ENCODE measurements at regions not wholly inside any gene's neighbourhood (a gene's known extent, or its start where the extent isn't known, plus 50 kb on each side); places are given as distances from the start of the nearest gene placed in this dataset.

- Histone ChIP-seq H3K36me3 (replicated peaks; ENCODE audit: insufficient read depth, low read length) (no peaks in the 10 kb centered on the region), H3K9me3 (replicated peaks; ENCODE audit: insufficient read depth, low read length) (no peaks in the 10 kb centered on the region)
- no peak for DNase-seq
Measured at GRCh38 chr1:185444676-185445075, 127.6 kb upstream of the IVNS1ABP start.

GRCh38 chr1:185442050-185442449 lies 125.0 kb upstream of the IVNS1ABP start:
- no peaks in the 10 kb centered on the region for H3K36me3 ChIP-seq (replicated peaks; ENCODE audit: insufficient read depth, low read length)
- no peak overlapping the region for H3K9ac ChIP-seq (ENCODE audit: low read length)
- no peak for DNase-seq
- no peak overlapping the region for H3K27ac ChIP-seq (ENCODE audit: low read length)
- TF ChIP-seq EZH2 (optimal IDR thresholded peaks at IDR 0.05; ENCODE audit: low read depth, low read length) = no peak
- TF ChIP-seq CTCF (IDR thresholded peaks at IDR 0.05; ENCODE audit: low read length) = no peak
- no peak for TF ChIP-seq EZH2phosphoT487 (IDR thresholded peaks at IDR 0.05; ENCODE audit: low read length)
- H3K4me3 ChIP-seq (ENCODE audit: low read length) = no peak overlapping the region
- no peaks in the 10 kb centered on the region for H3K79me2 ChIP-seq (ENCODE audit: low read length)
- no peaks in the 10 kb centered on the region for H3K4me1 ChIP-seq (ENCODE audit: low read length)
- H2AFZ ChIP-seq (ENCODE audit: low read length) = no peak overlapping the region
- H3K9me3 ChIP-seq (replicated peaks; ENCODE audit: insufficient read depth, low read length) = no peaks in the 10 kb centered on the region
- H3K9me2 ChIP-seq (replicated peaks; ENCODE audit: insufficient read depth, low read length) = no peaks in the 10 kb centered on the region
- no peaks in the 10 kb centered on the region for H3F3A ChIP-seq (ENCODE audit: insufficient read depth, low read length)
- H3K27me3 ChIP-seq (replicated peaks; ENCODE audit: insufficient read depth, low read length) = no peaks in the 10 kb centered on the region
- H3K4me2 ChIP-seq (ENCODE audit: low read depth, low read length) = no peak overlapping the region
- no peaks in the 10 kb centered on the region for H4K20me1 ChIP-seq (ENCODE audit: insufficient read depth, low read length)

More at GRCh38 chr1:185444676-185445075, 127.6 kb upstream of the IVNS1ABP start:
- Histone ChIP-seq H3K79me2 (ENCODE audit: low read length) (no peaks in the 10 kb centered on the region), H3K4me3 (ENCODE audit: low read length) (no peak overlapping the region), H3K27ac (ENCODE audit: low read length) (no peak overlapping the region), H4K20me1 (ENCODE audit: insufficient read depth, low read length) (no peaks in the 10 kb centered on the region), H3K9me2 (replicated peaks; ENCODE audit: insufficient read depth, low read length) (no peaks in the 10 kb centered on the region), H3K4me1 (ENCODE audit: low read length) (no peaks in the 10 kb centered on the region), H3K27me3 (replicated peaks; ENCODE audit: insufficient read depth, low read length) (no peaks in the 10 kb centered on the region), H3K4me2 (ENCODE audit: low read depth, low read length) (no peak overlapping the region), H2AFZ (ENCODE audit: low read length) (no peak overlapping the region), H3K9ac (ENCODE audit: low read length) (no peak overlapping the region), H3F3A (ENCODE audit: insufficient read depth, low read length) (no peaks in the 10 kb centered on the region)
- no peak for TF ChIP-seq CTCF (IDR thresholded peaks at IDR 0.05; ENCODE audit: low read length)
- TF ChIP-seq EZH2phosphoT487 (IDR thresholded peaks at IDR 0.05; ENCODE audit: low read length) = no peak
- TF ChIP-seq EZH2 (optimal IDR thresholded peaks at IDR 0.05; ENCODE audit: low read depth, low read length) = no peak

DNA sequence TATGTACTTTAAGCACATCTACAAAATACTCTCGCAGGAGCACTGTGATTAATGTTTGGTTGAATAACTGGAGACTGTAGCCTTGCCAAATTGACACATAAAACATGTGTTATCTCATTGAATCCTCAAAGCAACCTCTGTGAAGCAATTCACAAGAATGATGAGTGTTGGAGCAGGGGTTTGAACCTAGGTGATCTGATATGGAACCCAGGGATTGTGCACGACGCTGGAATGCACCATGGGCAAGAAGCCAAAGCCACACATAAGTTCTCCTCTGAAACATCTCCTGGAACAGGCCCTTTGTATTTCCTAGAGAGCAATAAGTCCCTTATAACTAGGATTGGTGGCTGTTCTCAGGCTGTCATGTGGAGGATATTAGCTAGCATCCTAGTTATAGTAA lies 124.6 kb upstream of the IVNS1ABP start:
- H4K20me1 ChIP-seq (ENCODE audit: insufficient read depth, low read length) = no peaks in the 10 kb centered on the region
- H3K27me3 ChIP-seq (replicated peaks; ENCODE audit: insufficient read depth, low read length) = no peaks in the 10 kb centered on the region
- H3K4me2 ChIP-seq (ENCODE audit: low read depth, low read length) = no peak overlapping the region
- no peak overlapping the region for H3K9ac ChIP-seq (ENCODE audit: low read length)
- no peaks in the 10 kb centered on the region for H3K4me1 ChIP-seq (ENCODE audit: low read length)
- H3K4me3 ChIP-seq (ENCODE audit: low read length) = no peak overlapping the region
- TF ChIP-seq CTCF (IDR thresholded peaks at IDR 0.05; ENCODE audit: low read length) = no peak
- no peak for TF ChIP-seq EZH2phosphoT487 (IDR thresholded peaks at IDR 0.05; ENCODE audit: low read length)
- TF ChIP-seq EZH2 (optimal IDR thresholded peaks at IDR 0.05; ENCODE audit: low read depth, low read length) = no peak
- no peak overlapping the region for H2AFZ ChIP-seq (ENCODE audit: low read length)
- no peaks in the 10 kb centered on the region for H3F3A ChIP-seq (ENCODE audit: insufficient read depth, low read length)
- H3K36me3 ChIP-seq (replicated peaks; ENCODE audit: insufficient read depth, low read length) = no peaks in the 10 kb centered on the region
- no peak for DNase-seq
- H3K9me2 ChIP-seq (replicated peaks; ENCODE audit: insufficient read depth, low read length) = no peaks in the 10 kb centered on the region
- no peaks in the 10 kb centered on the region for H3K9me3 ChIP-seq (replicated peaks; ENCODE audit: insufficient read depth, low read length)
- H3K27ac ChIP-seq (ENCODE audit: low read length) = no peak overlapping the region
- H3K79me2 ChIP-seq (ENCODE audit: low read length) = no peaks in the 10 kb centered on the region
